T-helper 2 cell (primary cell): ENCODE measurements at regions not wholly inside any gene's neighbourhood (a gene's known extent, or its start where the extent isn't known, plus 50 kb on each side); places are given as distances from the start of the nearest gene placed in this dataset.
"Not testable (repeated sequence)": the region's sequence is repeated elsewhere in the genome, so short reads cannot be mapped to it uniquely, and the experiment has no call there.

Experiments
- DNase-seq, 5 experiments: peaks; one replicate each; pipeline versions ENCODE4 v3.0.0 to v3.0.0-alpha.2; 2012 to 2022

DNA sequence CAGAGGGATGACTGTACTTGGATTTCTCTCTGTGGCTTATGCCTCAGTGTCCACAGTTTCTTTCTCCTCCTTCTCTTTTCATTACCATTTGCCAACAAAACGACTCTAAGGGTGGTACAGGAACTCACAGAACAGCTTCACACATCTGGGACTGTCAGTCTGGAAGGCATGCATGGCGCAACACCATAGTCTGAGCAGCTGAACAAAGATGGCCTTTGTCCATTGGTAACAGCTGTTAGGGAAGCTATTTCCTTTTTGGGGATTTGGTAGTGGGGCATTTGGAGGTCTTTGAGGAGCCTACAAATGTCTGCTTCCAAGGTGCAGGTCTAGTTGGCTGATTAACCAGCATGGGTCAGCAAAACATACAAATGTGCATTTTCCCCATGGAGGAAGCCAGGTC, 81.4 kb upstream of the PCDH8 start:
- no peak for DNase-seq

DNA sequence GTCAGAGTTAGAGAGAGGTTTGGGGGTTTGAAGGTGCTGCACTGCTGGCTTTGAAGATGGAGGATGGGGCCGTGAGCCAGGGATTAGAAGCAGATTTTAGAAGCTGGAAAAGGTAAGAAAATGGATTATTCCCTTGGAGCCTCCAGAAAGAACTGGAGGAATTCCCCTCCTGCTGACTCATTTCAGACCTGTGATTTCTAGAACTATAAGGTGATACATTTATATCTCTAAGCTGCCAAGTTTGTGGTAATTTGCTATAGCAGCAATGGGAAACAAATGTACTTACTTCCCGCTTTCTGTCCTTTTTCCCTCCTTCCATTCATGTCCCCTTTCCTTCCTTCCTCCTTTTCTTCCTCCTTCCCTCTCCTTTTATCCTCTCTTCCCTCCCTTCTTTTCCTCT, 78.5 kb upstream of the PCDH8 start:
- no peak for DNase-seq

DNA sequence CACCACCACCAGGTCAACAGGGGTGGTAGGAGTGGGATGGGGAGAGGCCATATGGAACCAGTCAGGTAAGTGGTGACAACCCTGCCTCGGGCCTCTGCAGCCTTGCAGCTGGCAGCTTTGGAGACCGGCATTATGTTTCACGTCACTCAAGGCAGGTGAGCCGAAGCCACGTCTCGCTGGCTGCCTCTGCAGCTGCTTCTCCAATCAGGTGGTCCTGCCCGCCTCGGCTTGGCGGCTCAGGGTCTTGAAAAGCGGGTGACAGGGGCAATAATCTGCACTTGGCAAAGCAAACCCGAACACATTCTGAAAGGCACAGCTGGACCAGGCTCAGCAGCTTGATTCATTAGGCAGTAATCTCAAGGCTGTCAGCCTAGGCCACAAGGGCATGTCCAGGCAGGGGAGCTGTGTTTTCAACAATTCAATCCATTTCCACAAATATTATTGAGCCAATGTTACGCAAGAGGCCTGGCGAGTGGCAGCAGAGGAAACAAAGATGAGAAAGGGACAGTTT, 77.4 kb upstream of the PCDH8 start:
- no peak for DNase-seq

DNA sequence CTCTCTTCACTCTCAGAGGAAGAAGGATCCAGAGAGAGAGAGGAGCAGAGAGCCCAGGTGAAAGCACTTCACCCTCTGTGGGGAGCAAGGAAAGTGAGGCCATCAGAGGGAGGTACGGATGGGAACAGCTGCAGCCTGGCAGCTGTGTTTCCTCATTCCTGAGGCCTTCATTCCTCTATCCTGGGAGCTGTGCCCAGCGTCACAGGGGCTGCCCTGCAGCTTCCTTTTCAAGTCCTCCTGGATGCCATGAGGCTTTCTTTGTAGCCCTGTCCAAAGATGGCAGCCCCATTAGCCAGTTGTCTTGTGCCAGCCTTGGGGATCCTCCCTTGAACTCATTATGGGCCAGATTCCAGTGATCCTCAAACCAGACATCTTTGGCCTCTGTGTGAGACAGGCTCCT, 76.8 kb upstream of the PCDH8 start:
- DNase-seq: no peak

DNA sequence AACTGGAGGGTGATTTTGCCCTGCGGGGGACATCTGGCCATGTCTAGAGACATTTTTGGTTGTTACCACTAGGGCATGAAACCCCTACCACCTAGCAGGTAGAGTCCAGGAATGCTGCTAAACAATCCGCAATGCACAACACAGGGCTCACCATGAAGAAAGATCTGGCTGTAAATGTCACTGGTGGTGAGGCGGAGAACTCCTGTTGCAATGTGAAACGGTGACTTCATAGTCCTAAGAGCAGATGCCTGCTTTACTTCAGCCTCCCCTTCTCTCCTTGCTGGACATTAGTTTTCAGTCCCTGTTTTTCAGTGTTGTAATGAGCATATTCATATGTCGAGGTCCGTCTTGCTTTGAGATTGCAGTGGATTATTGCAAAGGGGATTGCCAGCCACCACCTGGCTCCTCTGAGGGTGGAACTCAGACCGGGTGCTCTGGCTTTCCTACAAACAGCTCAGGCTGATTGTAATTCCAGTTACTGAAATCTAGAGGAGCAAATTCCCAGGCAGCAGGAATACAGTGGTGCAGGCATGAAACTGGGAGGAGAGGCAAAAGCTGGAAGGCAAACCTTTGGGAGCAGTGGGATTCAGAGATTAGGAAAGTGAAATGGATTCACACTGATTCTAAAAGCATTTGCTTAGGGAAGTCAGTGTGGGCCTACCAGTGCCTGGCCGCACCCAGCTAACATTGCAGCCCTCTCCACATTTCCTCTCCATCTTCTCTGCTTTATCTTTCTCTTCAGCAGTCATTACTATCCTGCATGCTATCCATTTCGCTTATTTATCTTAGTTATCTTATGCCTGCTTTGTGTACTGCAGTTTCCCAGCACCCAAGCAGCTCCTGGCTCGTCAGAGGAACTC, 76.1 kb upstream of the PCDH8 start:
- DNase-seq: no peak

DNA sequence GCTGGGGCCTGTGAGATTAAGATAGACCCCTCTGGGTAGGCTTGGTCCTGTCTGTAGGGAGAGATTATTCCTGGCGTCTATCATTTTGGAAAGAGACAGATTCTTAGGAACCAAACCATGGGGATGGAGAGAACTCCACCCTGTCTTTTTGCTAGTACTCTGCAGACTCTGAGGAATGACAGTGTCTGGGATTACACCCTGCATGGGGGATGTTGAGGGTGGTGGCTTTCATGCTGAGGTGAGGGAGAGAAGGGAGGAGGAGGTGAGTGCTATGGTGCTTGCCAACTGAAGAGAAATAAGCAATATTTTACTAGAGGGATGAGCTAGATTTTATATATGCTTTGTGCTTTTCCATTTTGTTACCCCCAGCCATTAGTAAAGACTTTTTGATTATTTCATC, 74.5 kb upstream of the PCDH8 start:
- no peak for DNase-seq

DNA sequence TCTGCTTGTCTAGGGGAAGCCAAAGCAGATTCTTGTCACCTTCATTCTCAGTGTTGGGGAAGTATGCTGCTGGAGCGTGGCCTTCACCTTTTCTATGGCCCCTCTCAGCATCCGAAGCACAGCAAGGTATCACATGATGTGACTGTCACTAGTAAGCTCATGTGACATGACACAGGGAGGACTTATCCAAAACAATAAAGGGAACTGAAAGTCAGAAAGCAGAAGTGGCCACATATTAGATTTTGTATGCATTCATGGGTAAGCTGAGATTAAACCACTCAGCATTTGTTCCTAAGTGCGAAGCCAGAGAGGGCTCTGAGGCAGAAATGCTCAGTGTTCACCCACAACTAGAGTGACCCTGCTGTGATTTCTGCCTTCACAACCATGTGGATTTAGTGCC, 72.8 kb upstream of the PCDH8 start:
- no peak for DNase-seq

DNA sequence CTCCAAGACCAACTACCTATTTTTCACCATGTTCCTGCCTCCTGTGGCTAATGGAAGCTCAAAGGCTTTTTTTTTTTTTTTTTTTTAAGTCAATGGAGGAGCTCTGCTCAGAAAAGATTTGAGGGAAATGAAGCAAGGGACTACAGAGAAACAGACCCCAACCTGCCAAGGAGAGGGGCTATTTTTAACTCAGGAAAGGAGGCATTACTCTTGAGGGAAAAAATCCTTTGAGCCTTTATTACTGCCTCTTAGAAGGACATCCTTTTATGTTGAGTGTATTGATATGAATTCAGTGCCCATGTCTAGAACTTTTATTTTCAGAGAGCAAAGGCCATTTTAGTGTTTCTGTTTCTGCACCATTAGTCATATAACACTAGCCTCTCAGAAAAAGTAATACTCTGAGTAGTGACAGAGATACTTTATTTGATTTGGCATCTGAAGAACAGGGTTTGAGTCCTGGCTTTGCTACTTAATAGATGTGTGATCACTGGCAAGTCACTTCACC, 68.1 kb upstream of the PCDH8 start:
- DNase-seq: no peak

DNA sequence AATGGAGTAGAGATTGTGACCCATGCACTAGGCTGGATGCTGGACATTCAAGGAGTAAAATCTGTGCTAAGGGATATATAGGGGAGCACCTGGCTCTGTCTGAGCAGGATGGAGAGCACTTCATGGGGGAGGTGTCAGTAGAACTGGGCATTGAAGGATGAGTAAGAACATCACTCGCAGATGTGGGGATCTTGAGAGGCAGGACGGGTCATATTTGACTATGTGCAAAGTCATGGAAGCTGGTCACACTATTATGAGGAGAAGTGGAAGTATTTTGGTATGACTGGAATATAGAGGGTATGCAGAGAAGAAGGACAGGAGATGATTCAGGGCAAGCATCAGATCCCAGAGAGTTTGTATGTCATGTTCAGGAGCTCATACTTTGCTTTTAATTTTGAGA, 62.9 kb upstream of the PCDH8 start:
- DNase-seq: no peak

DNA sequence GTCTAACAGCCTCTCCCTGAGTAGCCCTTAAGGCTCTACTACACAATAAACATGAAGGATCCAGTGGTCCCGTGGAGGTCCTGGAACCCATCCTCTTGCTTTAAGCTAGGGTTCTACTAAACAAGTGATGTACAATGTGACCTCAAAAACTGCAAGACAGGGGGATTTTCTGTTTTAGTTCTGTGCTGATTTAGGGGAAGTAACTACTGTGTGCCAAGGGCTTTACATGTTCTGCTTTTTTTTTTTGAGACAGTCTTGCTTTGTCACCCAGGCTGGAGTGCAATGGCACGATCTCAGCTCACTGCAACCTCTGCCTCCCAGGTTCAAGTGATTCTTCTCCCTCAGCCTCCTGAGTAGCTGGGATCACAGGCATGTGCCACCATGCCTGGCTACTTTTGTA, 61.9 kb upstream of the PCDH8 start:
- not testable (repeated sequence) for DNase-seq

DNA sequence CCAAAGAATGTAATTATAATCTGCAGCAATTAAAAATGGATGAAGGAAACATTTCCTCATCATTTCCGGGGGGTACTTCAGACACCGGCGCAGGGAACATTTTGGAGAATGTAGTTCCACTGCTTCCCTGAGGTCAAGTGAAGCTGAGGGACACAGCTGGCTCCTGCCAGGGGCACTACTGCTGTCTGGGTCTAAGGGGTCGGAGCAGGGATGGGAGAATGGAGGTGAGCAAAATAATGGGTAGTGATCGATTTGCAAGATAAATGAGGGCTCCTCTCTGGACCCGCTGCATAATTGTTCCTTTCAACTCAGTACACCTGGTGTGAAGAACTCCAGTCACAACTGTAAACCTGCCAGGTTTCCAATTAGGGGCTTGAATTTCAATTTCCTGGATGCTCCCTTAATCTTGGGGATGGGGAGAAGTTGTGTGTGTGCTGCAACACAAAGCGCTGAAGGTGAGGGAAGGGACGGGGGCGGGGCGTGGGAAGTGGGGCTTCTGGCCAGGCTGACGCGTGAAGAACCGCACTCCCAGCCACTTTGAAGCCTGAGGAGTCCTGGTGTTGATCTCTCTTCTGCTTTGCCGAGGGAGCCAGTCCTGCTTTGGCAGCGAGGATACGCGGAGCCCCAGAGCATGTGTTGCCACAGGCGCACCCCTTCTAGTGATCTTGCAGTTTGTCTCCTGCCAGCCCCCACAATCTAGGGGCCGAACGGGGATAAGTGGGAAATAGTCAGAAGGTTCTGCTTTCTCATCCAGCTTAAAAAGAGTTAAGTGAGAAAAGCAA, 57.9 kb upstream of the PCDH8 start:
- DNase-seq: no peak

DNA sequence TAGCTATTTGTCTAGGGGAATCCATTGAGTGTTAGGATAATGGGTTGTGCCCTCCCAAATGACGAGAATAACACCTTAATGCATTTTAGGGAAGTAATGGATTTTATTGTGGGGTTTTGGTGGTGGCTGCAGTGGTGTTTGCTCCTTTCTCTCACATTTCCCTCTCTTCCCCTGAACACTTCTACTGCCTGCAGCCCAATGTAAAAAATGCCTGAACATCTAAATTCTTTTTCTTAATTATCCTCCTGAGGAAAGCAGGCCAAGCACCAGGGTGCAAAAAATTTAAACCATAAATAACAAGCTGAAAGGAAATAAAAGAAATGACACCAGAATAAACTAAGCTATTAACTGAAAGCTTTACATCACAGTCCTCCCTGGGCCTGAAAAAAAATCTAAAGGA, 57.3 kb upstream of the PCDH8 start:
- DNase-seq: no peak

DNA sequence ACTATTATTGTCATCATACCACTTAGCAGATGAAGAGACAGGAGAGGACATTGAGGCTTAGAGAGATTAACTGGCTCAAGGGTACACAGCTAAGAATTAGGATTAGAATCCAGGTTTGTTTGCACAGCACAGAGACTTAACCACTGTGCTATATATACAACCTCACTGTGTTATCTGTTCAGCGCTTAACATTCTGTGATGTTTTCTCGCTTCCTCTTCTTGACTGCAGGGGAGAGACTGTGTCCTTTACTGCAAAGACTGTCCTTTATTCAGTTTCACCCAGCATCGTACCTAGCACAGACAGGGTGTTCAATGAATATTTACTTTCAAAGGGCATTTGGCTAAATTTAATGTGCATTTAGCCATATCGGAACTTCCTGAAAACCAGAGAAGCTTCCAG, 54.9 kb upstream of the PCDH8 start:
- no peak for DNase-seq

DNA sequence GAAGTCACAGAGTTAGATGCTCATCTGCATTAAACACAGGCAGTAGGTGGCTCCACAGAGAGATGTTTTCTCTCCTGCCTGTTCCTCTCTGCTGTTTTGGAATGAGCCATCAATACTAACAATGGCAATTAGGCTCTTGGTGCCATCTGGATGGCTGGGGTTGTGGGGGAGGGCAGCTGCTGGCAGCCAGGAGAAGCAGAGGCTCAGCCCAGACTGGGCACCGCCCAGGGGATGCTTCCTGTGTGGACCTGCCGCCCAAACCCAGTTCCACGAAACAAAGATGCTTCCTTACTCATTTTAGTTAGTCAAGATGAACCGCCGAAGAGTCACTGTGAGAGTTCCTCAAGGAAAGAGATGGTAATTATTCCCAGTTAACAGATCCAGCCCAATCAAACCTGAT, 50.8 kb upstream of the PCDH8 start:
- no peak for DNase-seq
